HTR-8/SVneo (cell line): ENCODE measurements at regions not wholly inside any gene's neighbourhood (a gene's known extent, or its start where the extent isn't known, plus 50 kb on each side); places are given as distances from the start of the nearest gene placed in this dataset.
A peak's percentile ranks its signal among the peaks of the same experiment; 100 is the strongest.
"Not testable (repeated sequence)": the region's sequence is repeated elsewhere in the genome, so short reads cannot be mapped to it uniquely, and the experiment has no call there.

Experiments
- DNase-seq: peaks from one replicate; pipeline ENCODE4 v3.0.0; 2011; ENCODE audit warnings: low spot score, mixed read lengths; ENCODE audit not compliant: insufficient read length
- FAIRE-seq: peaks from 2 replicates; lab custom pipeline; 2011; peaks lifted over from hg19 to GRCh38; lab: Jason Lieb, UNC

DNA sequence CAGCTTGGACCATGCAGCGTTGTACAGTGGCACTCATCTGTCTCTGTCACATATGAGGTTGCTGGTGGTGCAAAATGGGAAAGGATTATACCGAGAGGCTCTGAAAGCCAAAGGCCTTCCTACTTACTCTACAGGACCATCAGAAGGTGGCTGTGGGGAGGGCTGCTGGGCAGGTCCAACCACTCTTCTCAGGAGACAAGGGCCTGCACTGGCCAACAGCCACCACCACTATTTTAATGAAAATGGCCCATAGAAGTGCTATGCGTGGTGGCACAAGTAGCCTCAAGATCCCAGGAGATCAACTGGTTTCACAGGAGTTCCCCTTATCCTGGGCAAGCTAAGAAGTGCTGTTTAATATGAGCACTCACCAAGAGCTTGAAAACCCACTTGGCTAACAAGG lies 52.3 kb downstream of the MRPL57 start:
- DNase-seq: no peak
- no peak for FAIRE-seq

DNA sequence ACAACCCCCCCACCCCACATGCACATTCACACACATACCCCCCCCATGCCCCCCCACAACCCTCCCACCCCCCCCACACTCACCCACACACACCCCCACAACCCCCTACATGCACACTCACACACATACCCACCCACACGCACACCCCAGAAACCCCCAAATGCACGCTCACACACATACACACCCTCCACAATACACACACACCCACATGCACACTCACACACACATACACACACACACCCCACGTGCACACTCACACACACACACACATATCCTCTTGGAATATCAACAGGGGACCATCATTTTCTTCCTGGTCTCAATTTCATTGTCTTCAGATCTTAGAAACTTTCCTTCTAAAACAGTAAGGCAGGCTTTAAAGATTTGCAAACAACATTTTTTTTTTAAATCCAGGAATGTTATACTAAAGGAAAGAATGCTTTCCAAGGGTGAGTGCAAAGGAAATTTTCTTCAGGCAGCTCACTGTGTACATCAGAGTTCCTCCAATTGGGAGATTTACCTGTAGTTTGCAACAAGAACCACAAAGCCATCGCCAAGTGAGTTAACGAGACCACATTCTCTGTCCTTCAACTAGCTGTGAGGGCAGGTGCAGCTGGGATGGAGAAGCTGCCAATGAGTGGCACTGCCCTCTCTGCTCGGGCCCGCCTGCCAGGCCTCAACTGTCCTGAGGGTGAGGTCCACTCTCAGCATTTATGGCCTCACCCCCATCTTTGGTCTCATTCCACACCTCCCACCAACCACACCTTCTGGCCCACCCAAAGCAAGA lies 53.0 kb downstream of the MRPL57 start:
- FAIRE-seq (no peak), DNase-seq (no peak)

- FAIRE-seq: no peak
- no peak for DNase-seq
Observed at GRCh38 chr13:21230516-21230915, 54.1 kb downstream of the MRPL57 start.

- DNase-seq: no peak
Observed at GRCh38 chr13:21231426-21231940, 55.0 kb downstream of the MRPL57 start.

DNA sequence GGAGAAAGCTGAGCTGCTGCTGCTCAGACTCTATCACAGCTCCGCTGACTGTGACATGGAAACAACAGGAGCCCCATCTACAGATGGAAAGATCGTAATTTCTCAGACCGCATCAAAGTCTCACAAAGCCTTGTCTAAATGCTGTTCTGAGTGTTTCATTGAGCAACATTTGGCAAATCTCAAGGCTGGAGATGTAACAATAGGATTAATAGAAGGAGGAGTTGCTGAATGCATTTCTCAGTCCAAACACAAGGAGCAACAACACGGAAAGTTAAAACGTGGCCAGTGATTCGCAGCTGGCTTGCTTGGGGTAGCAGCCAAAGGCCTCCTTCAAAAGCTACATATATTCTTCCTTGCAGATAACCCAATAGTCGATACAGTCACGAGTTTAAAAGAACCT lies 55.7 kb downstream of the MRPL57 start:
- no peak for FAIRE-seq
- DNase-seq: no peak

More at GRCh38 chr13:21231426-21231940, 55.0 kb downstream of the MRPL57 start:
- FAIRE-seq: no peak

DNA sequence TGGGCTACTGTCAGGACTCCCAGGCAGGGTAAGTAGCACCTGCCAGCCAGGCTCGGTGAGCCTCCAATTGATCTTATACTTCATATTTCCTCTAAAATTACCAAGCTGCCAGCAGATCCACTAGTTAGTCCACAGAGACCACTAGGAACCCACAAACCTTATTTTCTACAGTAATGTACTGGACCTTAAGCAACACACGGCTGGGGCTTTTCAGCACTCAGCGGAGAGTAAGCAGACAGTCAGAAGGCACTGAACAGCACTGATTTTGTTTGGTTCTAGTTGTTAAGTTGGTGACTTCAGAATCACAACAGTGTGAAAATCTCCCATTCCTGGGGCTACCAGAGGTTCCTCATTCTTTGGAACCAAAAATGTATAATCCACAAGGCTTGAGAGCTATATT lies 56.1 kb downstream of the MRPL57 start:
- FAIRE-seq (no peak), DNase-seq (no peak)

- DNase-seq: no peak
- no peak for FAIRE-seq
Observed at GRCh38 chr13:21233086-21233485, 56.6 kb downstream of the MRPL57 start.

DNA sequence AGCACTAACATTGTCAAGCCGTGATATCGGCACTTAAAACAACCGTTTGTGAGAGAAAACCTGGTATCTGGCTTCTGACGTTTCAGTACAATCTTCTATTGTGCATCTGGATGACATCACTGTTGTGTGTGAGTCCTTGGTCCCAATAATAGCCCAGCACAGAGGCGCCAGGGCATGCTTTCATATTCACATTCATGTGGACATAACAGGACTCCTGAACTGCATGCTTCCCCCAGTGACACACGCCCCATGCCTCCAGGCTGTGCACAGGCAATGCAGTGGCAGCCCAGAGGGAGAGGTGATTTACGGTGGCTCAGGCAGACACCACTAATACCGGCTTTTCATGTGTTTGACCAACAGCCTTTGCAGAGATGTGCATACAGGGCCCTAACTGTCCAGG lies 58.1 kb downstream of the MRPL57 start:
- FAIRE-seq (no peak), DNase-seq (no peak)

GRCh38 chr13:21235174-21235573 lies 58.7 kb downstream of the MRPL57 start:
- FAIRE-seq (no peak), DNase-seq (no peak)

DNA sequence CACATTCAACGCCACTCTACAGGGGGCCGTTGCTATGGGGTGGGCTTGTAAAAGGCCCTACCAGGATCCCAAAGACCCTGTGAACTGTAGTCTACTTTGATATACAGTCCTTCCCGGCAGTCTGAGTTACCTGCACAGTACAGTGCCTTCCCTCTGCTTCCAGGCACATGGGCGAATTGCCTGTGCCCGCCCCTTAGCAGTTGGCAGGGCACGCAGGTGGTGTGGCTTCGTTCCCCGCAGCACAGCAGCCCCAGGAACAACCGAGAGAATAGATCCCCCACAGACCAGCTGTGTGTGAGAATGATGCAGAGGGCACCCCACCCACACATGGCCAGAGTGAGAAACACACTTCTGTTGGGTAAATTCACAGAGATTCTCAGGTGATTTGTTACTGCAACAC lies 60.6 kb downstream of the MRPL57 start:
- FAIRE-seq (no peak), DNase-seq (no peak)

- no peak for FAIRE-seq
Observed at GRCh38 chr13:21238267-21238666, 61.8 kb downstream of the MRPL57 start.

GRCh38 chr13:21240586-21240985 lies 64.1 kb downstream of the MRPL57 start:
- FAIRE-seq (no peak), DNase-seq (peak; percentile 20)

More at GRCh38 chr13:21238267-21238666, 61.8 kb downstream of the MRPL57 start:
- DNase-seq: no peak

- FAIRE-seq (no peak), DNase-seq (no peak)
Observed at GRCh38 chr13:21242236-21242635, 65.8 kb downstream of the MRPL57 start.

DNA sequence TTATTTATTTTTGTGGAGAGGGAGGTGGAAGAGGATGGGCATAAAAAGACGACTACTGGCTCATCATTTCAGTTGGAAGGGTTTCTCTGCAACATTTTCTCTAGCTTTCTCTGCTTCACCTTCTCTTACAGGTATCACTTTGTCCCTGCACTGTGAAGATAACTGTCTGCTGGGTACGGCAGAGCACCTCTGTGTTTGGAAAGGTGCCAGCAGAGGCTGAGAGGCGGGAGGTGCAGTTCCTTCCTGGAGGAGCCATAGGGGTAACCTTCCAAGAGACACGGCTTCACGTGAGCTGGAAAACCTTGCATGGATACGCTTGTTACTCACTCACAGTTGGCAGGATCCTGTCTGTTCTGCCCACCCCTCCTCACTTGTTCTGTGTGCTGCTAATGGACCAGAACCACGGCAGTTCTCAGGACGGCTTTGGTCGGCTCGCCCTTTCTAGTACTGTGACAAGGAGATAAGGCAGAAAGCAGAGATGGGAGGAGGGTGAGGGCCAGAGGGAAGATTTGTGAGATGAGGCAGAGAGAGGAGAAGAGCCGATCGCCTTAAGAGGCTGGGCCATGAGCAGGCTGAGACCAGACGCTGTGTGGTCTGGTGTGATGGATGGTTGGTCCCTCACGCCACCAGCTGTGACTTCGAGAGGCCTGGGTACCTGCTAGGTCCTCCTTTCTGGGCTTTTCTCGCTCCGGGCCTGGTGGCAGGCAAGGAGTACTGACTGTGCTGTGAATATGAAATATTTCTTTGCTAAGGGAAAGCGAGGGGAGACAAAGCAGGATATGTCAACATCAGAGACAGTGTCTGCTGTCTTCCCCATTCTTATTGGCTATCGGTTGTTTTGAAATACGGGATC lies 66.8 kb downstream of the MRPL57 start:
- DNase-seq: no peak
- no peak for FAIRE-seq

DNA sequence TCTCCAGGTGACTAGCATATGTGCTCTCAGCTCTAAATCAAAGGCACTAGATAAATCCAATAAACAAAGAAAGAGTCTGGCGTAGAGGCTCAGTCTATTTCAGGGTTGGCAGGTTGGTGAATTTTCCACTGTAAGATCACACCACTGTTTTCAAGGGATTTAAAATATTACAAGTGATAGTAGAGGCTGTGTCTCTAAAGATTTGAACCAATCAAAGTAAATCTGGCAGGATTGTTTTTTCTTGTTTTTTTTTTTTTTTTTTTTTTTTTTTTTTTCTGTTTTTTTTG lies 67.4 kb downstream of the MRPL57 start:
- not testable (repeated sequence) for FAIRE-seq, DNase-seq

DNA sequence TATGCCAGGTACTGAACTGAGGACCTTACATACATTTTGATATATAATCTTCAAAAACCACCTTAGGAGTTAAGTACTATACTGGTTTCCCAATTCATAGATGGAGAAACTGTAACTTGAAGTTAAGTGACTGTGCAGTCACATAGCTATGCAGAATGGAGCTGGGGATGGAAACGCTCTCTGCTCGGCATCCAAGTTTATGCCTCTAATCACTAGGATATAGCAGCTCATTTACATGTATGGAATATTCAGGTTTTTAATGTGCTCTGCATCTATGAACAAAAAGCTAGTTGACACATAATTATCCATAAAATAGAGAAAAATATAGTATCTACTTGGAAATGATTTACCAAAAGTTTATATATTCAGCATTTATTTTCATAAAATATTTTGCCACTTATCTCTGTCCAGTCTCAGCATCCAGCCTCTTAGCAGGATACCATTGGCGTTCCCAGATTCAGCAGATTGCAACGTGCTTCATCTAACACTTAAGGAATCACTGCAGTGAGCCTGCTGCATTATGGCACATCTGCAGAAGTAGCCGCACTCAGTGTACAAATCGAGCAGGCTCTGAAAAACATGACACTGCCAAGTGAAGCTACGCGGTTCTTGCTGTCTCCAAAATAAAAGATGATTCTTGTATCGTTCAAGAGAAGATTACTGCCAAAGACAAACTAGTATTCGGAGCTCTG lies 70.4 kb downstream of the MRPL57 start:
- FAIRE-seq (no peak), DNase-seq (no peak)

- no peak for FAIRE-seq
- DNase-seq: no peak
Observed at GRCh38 chr13:21256351-21256761, 79.9 kb downstream of the MRPL57 start.

DNA sequence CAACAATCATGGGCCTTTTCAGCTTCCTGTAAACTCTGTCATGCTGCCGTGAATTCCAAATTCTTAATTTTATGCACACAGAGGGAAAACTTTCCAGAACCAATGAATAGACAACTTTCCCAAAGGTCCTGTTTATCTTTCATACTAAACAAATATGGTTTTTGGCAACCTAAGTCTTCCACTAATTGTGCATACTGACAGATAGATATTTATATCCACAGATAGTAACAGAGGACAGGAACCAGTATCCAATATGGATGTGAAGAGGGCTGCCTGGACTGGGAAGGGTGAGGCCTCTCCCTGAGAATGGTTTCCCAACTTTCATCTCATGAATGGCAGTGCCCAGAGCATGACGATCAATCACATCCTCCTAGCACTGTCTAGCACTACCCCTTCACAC lies 80.4 kb downstream of the MRPL57 start:
- DNase-seq (no peak), FAIRE-seq (no peak)

- no peak for FAIRE-seq
- DNase-seq: no peak
Observed at GRCh38 chr13:21259571-21260455, 83.4 kb downstream of the MRPL57 start.
